Liver (tissue), 8 donors: ENCODE measurements at regions not wholly inside any gene's neighbourhood (a gene's known extent, or its start where the extent isn't known, plus 50 kb on each side); places are given as distances from the start of the nearest gene placed in this dataset.

ENCODE experiments used
- DNase-seq: peaks from one replicate; pipeline ENCODE4 v3.0.0-alpha.2; 2017; ENCODE audit warnings: low spot score
- H3K27ac ChIP-seq, 2 donors: one replicate each; pipeline ENCODE4 v1.7.0; 2013; ENCODE audit warnings: inconsistent platforms in 2 of 2, low read length in 2 of 2, control low read depth in 1 of 2, low read depth in 1 of 2, mild to moderate bottlenecking in 1 of 2
- H3K27me3 ChIP-seq, 4 donors: one replicate each; pipeline versions ENCODE4 v1.6.1 to v1.7.0; 2013; ENCODE audit warnings: low read length in 3 of 4, inconsistent platforms in 1 of 4, mild to moderate bottlenecking in 1 of 4, moderate library complexity in 1 of 4; ENCODE audit not compliant: control insufficient read depth in 4 of 4, insufficient read depth in 4 of 4
- H3K36me3 ChIP-seq, 4 donors: one replicate each; pipeline versions ENCODE4 v1.6.1 to v1.7.0; 2013; ENCODE audit warnings: low read length in 3 of 4, mild to moderate bottlenecking in 3 of 4, low read depth in 1 of 4, moderate library complexity in 1 of 4; ENCODE audit not compliant: control insufficient read depth in 4 of 4, insufficient read depth in 3 of 4
- H3K4me1 ChIP-seq, 4 donors: one replicate each; pipeline versions ENCODE4 v1.6.1 to v1.7.0; 2013; ENCODE audit warnings: low read length in 3 of 4, mild to moderate bottlenecking in 3 of 4, moderate library complexity in 1 of 4; ENCODE audit not compliant: control insufficient read depth in 4 of 4, insufficient read depth in 4 of 4
- H3K4me3 ChIP-seq, 3 donors: one replicate each; pipeline versions ENCODE4 v1.6.1 to v1.7.0; 2013; ENCODE audit warnings: low read length in 3 of 3, control low read depth in 1 of 3, low read depth in 1 of 3, mild to moderate bottlenecking in 1 of 3
- H3K9ac ChIP-seq, 2 donors: one replicate each; pipeline ENCODE4 v1.7.0; 2013; ENCODE audit warnings: low read length in 2 of 2, mild to moderate bottlenecking in 2 of 2, moderate library complexity in 2 of 2, control low read depth in 1 of 2, low read depth in 1 of 2
- H3K9me3 ChIP-seq, 4 donors: one replicate each; pipeline versions ENCODE4 v1.6.1 to v1.7.0; 2013; ENCODE audit warnings: low read length in 3 of 4; ENCODE audit not compliant: control insufficient read depth in 4 of 4
- EGR1 ChIP-seq, 2 donors: IDR thresholded peaks; 2 replicates each; pipeline ENCODE4 v1.6.1; 2016 to 2018; ENCODE audit warnings: antibody characterized with exemption in 2 of 2, low read depth in 2 of 2
- GABPA ChIP-seq, 2 donors: IDR thresholded peaks in 1 of 2; conservative IDR thresholded peaks in 1 of 2; 2 replicates each; pipeline ENCODE4 v1.6.1; 2016; ENCODE audit warnings: antibody characterized with exemption in 2 of 2, mild to moderate bottlenecking in 1 of 2, moderate library complexity in 1 of 2
- HNF4A ChIP-seq, 2 donors: conservative IDR thresholded peaks; 2 replicates each; pipeline ENCODE4 v1.6.1; 2016; ENCODE audit warnings: antibody characterized with exemption in 2 of 2, mild to moderate bottlenecking in 2 of 2
- HNF4G ChIP-seq: IDR thresholded peaks from 2 replicates; pipeline ENCODE4 v1.6.1; 2016; ENCODE audit warnings: antibody characterized with exemption
- JUND ChIP-seq, 2 donors: IDR thresholded peaks; 2 replicates each; pipeline ENCODE4 v1.6.1; 2016; ENCODE audit warnings: antibody characterized with exemption in 2 of 2
- NR2F2 ChIP-seq: IDR thresholded peaks from 2 replicates; pipeline ENCODE4 v1.6.1; 2016; ENCODE audit warnings: antibody characterized with exemption
- RAD21 ChIP-seq, 2 donors: IDR thresholded peaks; 2 replicates each; pipeline ENCODE4 v1.6.1; 2016; ENCODE audit warnings: antibody characterized with exemption in 2 of 2, mild to moderate bottlenecking in 2 of 2
- SP1 ChIP-seq: IDR thresholded peaks from 2 replicates; pipeline ENCODE4 v1.6.1; 2018; ENCODE audit warnings: antibody characterized with exemption, mild to moderate bottlenecking
- TAF1 ChIP-seq: conservative IDR thresholded peaks from 2 replicates; pipeline ENCODE4 v1.6.1; 2016; ENCODE audit warnings: antibody characterized with exemption, mild to moderate bottlenecking
- YY1 ChIP-seq: IDR thresholded peaks from 2 replicates; pipeline ENCODE4 v1.6.1; 2016; ENCODE audit warnings: antibody characterized with exemption, mild to moderate bottlenecking
- WGBS: extraction: QIAGEN DNeasy Blood & Tissue Kit; methylation state at CpG from one replicate; pipeline ENCODE4 v1.1.7; 2013; 5-methylcytosine and 5-hydroxymethylcytosine counted together
- TF ChIP-seq, protein P1 (sequence below): IDR thresholded peaks from 2 replicates; pipeline ENCODE4 v1.6.1; 2016; ENCODE audit warnings: antibody characterized with exemption, mild to moderate bottlenecking
- TF ChIP-seq, protein P2 (sequence below): fragments of 150-350 bp; IDR thresholded peaks from 2 replicates; pipeline ENCODE4 v1.5.1; 2017; ENCODE audit warnings: improper control_type of control experiment, low read depth, low read length; ENCODE audit not compliant: missing input control
- TF ChIP-seq, protein P3 (sequence below): IDR thresholded peaks from 2 replicates; pipeline ENCODE4 v1.6.1; 2016; ENCODE audit warnings: antibody characterized with exemption
- donor health status: healthy.
- donor health status: healthy.
- donor health status: healthy.
- donor health status: healthy.
- donor health status: healthy.

GRCh38 chr6:119566546-119567260, 217.1 kb upstream of the MAN1A1 start (continued):
- TF ChIP-seq YY1 (no peak), JUND (IDR thresholded peaks at IDR 0.05) (no peak), NR2F2 (no peak), SP1 (no peak), RAD21 (IDR thresholded peaks at IDR 0.05) (no peak)

- WGBS = 93% methylated on average over 3 of the region's 3 CpGs
- Histone ChIP-seq H3K36me3 (peaks cover 0 to 1% (median 0%) of the 10 kb centered on the region in 4 donors), H3K27me3 (no peaks in the 10 kb centered on the region), H3K27ac (no peak overlapping the region), H3K9ac (no peak overlapping the region), H3K9me3 (no peaks in the 10 kb centered on the region), H3K4me3 (no peak overlapping the region), H3K4me1 (no peaks in the 10 kb centered on the region)
- no peak for DNase-seq
- TF ChIP-seq, protein P1, sequence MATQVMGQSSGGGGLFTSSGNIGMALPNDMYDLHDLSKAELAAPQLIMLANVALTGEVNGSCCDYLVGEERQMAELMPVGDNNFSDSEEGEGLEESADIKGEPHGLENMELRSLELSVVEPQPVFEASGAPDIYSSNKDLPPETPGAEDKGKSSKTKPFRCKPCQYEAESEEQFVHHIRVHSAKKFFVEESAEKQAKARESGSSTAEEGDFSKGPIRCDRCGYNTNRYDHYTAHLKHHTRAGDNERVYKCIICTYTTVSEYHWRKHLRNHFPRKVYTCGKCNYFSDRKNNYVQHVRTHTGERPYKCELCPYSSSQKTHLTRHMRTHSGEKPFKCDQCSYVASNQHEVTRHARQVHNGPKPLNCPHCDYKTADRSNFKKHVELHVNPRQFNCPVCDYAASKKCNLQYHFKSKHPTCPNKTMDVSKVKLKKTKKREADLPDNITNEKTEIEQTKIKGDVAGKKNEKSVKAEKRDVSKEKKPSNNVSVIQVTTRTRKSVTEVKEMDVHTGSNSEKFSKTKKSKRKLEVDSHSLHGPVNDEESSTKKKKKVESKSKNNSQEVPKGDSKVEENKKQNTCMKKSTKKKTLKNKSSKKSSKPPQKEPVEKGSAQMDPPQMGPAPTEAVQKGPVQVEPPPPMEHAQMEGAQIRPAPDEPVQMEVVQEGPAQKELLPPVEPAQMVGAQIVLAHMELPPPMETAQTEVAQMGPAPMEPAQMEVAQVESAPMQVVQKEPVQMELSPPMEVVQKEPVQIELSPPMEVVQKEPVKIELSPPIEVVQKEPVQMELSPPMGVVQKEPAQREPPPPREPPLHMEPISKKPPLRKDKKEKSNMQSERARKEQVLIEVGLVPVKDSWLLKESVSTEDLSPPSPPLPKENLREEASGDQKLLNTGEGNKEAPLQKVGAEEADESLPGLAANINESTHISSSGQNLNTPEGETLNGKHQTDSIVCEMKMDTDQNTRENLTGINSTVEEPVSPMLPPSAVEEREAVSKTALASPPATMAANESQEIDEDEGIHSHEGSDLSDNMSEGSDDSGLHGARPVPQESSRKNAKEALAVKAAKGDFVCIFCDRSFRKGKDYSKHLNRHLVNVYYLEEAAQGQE = no peak
- TF ChIP-seq RAD21 (IDR thresholded peaks at IDR 0.05) (no peak), TAF1 (no peak), YY1 (no peak), HNF4G (no peak)
- TF ChIP-seq, protein P2, sequence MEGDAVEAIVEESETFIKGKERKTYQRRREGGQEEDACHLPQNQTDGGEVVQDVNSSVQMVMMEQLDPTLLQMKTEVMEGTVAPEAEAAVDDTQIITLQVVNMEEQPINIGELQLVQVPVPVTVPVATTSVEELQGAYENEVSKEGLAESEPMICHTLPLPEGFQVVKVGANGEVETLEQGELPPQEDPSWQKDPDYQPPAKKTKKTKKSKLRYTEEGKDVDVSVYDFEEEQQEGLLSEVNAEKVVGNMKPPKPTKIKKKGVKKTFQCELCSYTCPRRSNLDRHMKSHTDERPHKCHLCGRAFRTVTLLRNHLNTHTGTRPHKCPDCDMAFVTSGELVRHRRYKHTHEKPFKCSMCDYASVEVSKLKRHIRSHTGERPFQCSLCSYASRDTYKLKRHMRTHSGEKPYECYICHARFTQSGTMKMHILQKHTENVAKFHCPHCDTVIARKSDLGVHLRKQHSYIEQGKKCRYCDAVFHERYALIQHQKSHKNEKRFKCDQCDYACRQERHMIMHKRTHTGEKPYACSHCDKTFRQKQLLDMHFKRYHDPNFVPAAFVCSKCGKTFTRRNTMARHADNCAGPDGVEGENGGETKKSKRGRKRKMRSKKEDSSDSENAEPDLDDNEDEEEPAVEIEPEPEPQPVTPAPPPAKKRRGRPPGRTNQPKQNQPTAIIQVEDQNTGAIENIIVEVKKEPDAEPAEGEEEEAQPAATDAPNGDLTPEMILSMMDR = no peak
These were observed 216.3 kb upstream of the MAN1A1 start for GRCh38 chr6:119565893-119566292.

DNA sequence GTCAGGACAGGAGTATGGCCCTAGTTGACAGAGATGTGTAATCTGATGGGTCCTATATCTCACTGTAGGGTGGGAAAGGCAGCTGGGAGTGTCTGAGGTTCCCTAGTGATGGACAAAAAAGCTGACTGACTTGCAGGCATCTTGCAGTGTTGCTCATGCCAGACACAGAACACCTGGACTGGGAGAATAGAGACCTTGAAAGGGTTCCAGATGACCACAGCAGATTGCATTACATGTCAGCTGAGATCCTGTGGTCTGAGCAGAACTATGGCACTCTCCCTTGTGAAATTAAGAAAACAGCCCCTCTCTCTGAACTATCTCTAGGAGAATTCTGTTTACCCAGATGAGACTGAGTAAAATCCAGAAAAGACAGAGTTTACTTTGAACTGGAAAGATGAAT, 212.6 kb upstream of the MAN1A1 start:
- Histone ChIP-seq H3K36me3 (peaks cover 0 to 1% (median 0%) of the 10 kb centered on the region in 4 donors), H3K27ac (no peak overlapping the region), H3K27me3 (no peaks in the 10 kb centered on the region), H3K4me3 (no peak overlapping the region), H3K9ac (no peak overlapping the region), H3K4me1 (no peaks in the 10 kb centered on the region), H3K9me3 (no peaks in the 10 kb centered on the region)
- TF ChIP-seq TAF1 (no peak), YY1 (no peak), HNF4A (conservative IDR thresholded peaks at IDR 0.05) (no peak), JUND (IDR thresholded peaks at IDR 0.05) (no peak), HNF4G (no peak), EGR1 (IDR thresholded peaks at IDR 0.05; ENCODE audit: low read depth in 2 of 2) (no peak), RAD21 (IDR thresholded peaks at IDR 0.05) (no peak), GABPA (IDR thresholded peaks at IDR 0.05 in 1 of 2, conservative IDR thresholded peaks at IDR 0.05 in 1 of 2) (no peak), NR2F2 (no peak)
- TF ChIP-seq, protein P3, sequence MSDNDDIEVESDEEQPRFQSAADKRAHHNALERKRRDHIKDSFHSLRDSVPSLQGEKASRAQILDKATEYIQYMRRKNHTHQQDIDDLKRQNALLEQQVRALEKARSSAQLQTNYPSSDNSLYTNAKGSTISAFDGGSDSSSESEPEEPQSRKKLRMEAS = no peak
- TF ChIP-seq, protein P1 = no peak
- DNase-seq = no peak
